Left renal pelvis (tissue), 4 donors: ENCODE measurements at regions not wholly inside any gene's neighbourhood (a gene's known extent, or its start where the extent isn't known, plus 50 kb on each side); places are given as distances from the start of the nearest gene placed in this dataset.
"Not testable (repeated sequence)": the region's sequence is repeated elsewhere in the genome, so short reads cannot be mapped to it uniquely, and the experiment has no call there.

ENCODE experiments used
- DNase-seq, 4 donors: peaks; one replicate each; pipeline ENCODE4 v3.0.0-alpha.2; 2013; ENCODE audit warnings: low read depth in 4 of 4, low spot score in 3 of 4

DNA sequence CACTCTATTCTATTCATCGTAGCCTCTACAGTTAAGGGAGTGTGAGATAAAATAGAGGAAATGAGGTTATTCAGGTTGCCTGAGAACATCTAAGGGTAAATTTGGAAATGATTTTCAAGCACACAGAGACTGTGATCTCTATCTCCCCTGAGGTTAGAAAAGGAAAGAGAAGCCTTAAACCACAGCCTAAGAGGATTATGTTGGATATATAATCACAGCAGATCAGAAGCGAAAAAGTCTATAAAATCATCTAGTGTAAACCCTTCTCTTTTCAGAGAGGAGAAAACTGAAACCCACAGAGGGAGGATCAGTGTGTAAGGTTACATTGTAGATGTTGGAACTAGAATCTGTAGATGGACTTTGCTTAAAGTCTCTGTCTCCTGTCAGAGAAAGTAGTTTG lies 90.6 kb upstream of the SEMA3E start:
- no peak for DNase-seq

DNA sequence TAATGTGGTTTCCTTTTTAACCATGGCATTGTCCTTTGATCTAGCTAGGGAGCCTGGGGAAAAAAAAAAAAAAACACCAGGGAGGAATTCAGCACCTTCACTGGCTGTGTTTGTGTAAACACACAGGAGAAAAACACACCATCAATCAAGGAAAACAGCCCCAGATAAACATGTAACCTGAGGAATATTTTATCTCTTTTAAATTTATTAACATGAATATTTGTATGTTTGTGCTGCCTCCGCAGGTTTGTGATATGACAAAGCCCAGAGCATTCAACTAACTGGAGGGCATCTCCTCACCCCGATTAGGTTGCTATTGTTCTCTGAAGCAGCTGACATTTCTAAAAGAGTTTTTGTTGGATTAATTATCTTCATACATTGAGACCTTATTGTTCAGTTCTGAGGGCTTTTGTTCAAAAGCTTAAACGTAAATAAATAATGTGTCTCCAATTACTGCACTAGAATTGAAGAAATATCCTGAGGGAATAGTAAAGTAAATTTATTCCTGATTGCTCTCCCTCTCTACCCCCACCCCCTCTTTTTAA lies 89.4 kb upstream of the SEMA3E start:
- DNase-seq, result no peak

DNA sequence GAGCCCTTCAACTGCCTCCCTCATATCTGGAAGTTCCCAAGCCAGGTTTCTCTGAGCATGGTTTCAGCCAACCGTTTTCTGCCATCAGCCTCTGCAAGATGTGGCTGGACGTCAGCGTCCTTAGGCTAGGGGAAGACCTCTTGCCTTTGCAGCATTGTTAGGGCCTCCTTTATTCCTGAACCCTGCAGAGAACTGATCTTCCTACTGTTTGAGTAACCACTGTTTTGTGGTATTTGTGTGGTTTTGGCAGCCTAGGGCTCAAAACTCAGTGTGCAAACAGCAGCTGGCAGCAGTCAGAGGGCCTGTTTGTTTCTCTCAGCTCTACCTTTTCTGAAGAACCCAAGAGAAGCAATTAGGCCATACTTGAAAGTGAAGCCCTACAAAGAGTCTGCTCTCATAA lies 83.4 kb upstream of the SEMA3E start:
- DNase-seq, result no peak

DNA sequence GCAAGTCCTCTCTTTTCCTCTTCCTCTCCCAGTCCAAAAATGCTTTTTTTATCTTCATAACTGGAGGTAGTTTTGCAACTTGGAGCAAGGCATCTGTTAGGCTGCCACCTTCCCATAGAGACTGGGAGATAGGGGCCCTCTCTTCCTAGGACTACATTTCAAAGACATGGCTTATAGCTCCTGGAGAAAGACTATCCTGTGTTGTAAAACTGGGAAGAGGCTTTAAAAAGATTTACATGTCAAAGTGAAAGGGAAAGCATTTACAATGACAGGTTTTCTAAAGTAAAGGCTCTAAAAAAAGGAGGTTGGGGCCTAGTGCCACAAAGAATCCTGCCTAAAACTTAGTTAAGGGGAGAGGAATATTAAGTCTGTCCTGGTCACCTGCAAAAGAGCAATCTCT lies 82.2 kb upstream of the SEMA3E start:
- DNase-seq, result no peak

DNA sequence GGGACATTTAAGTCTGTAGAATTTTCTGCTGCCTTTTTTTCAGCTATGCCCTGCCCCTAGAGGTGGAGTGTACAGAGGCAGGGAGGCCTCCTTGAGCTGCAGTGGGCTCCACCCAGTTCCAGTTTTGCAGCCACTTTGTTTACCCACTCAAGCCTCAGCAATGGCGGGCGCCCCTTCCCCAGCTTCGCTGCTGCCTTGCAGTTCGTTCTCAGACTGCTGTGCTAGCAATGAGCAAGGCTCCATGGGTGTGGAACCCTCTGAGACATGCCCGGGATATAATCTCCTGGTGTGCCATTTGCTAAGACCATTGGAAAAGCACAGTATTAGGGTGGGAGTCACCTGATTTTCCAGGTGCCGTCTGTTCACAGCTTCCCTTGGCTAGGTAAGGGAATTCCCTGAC lies 68.0 kb upstream of the SEMA3E start:
- DNase-seq, result not testable (repeated sequence)

DNA sequence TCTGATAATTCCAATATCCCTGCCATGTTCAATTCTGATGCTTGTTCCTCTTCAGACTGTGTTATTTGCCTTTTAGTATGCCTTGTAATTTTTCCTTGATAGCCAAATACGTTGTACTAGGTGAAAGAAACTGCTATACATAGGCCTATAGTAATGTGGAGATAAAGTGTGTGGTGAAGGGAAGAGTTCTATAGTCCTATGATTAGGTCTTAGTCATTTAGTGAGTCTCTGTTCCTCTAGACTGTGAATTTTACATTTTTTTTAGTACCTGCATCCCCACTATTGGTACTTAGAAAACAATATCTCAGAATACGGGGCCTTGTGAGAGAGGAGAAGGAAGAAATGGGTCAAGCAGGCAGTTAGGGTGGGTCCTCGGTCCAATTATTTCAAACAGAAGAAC lies 59.6 kb upstream of the SEMA3E start:
- DNase-seq, result no peak

DNA sequence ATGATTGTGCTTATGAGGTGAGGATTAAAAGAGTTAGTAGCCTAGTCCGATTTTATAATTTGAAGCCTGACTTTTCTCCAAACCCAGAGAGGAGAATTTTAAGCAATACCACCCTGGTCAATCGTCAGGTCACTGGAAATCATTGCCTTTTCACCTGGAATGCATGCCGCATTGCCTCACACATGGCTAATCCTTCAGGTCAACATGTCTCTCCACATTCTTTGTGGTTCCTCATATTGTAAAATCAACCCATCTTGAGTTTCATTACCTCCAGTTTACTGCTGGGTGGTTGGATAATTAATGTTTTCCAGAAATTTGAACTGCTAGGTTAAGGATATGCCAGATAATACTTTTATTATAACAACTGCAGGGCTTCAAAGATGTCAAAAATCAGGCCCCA lies 55.6 kb upstream of the SEMA3E start:
- DNase-seq, result no peak

DNA sequence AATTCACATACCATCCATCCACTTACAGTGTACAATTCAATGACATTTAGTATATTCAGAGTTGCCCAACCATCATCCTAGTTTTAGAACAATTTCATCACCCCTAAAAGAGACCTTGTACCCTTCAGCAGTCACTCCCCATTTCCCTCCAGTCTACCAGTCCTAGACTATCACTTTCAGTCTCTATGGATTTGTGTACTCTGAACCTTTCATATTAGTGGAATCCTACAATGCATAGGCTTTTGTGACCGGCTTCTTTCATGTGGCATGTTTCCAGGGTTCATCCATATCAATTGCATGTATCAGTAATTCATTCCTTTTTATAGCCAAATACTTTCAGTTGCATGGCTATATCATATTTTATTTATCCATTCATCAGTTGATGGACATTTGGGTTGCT lies 53.5 kb upstream of the SEMA3E start:
- no peak for DNase-seq

DNA sequence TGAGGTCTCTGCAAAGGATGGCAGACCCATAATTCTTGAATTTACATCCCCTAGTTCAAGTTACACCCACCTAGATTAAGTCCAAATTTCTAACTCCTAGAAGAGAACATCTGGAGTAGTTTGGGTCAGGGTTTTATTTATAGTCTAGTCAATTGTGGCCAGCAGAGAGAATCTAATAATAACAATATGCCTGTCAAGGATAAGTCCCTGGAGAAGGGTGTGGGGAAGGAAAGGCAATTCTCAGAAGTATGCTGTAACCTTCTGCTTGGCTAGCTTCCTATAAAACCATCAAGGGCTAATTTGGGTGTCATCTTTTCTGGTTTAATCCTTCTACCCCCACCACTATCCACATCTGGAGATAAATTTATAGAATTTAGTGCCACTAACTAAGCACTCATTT lies 52.8 kb upstream of the SEMA3E start:
- no peak for DNase-seq
